Trophoblast cell (in vitro differentiated cells and primary cell): ENCODE measurements at regions not wholly inside any gene's neighbourhood (a gene's known extent, or its start where the extent isn't known, plus 50 kb on each side); places are given as distances from the start of the nearest gene placed in this dataset.

Source experiments
- DNase-seq, 2 donors: peaks; one replicate each; pipeline ENCODE4 v3.0.0-alpha.2; 2016
- H2AFZ ChIP-seq: 2 replicates; pipeline ENCODE4 v1.6.1; 2013; ENCODE audit warnings: low read length, moderate library complexity, mild to moderate bottlenecking; ENCODE audit not compliant: insufficient read depth, poor library complexity
- H2AK5ac ChIP-seq: 2 replicates; pipeline ENCODE4 v1.6.1; 2013; ENCODE audit warnings: mild to moderate bottlenecking, low read length
- H2BK120ac ChIP-seq: 2 replicates; pipeline ENCODE4 v1.6.1; 2013; ENCODE audit warnings: low read length, mild to moderate bottlenecking, moderate library complexity; ENCODE audit not compliant: insufficient read depth, poor library complexity
- H2BK12ac ChIP-seq: 2 replicates; pipeline ENCODE4 v1.6.1; 2013; ENCODE audit warnings: mild to moderate bottlenecking, low read length, moderate library complexity
- H2BK5ac ChIP-seq: 2 replicates; pipeline ENCODE4 v1.6.1; 2013; ENCODE audit warnings: low read length, low read depth, moderate library complexity, mild to moderate bottlenecking; ENCODE audit not compliant: poor library complexity
- H3K14ac ChIP-seq: 2 replicates; pipeline ENCODE4 v1.6.1; 2013; ENCODE audit warnings: mild to moderate bottlenecking, low read length
- H3K18ac ChIP-seq: 2 replicates; pipeline ENCODE4 v1.6.1; 2013; ENCODE audit warnings: mild to moderate bottlenecking, low read length
- H3K23ac ChIP-seq: 2 replicates; pipeline ENCODE4 v1.6.1; 2013; ENCODE audit warnings: low read length
- H3K27ac ChIP-seq: 2 replicates; pipeline ENCODE4 v1.5.1; 2013; ENCODE audit warnings: low read depth, mild to moderate bottlenecking, inconsistent platforms, low read length, moderate library complexity
- H3K27me3 ChIP-seq: 2 replicates; pipeline ENCODE4 v1.6.1; 2013; ENCODE audit warnings: inconsistent platforms, mild to moderate bottlenecking, low read length, moderate library complexity; ENCODE audit not compliant: insufficient read depth
- H3K36me3 ChIP-seq, 2 experiments: 1 replicate in 1 of 2; 2 replicates in 1 of 2; pipeline ENCODE4 v1.6.1; 2013; ENCODE audit warnings: low read length in 2 of 2, mild to moderate bottlenecking in 2 of 2, moderate library complexity in 1 of 2; ENCODE audit not compliant: insufficient read depth in 2 of 2, control insufficient read depth in 1 of 2
- H3K4ac ChIP-seq: 2 replicates; pipeline ENCODE4 v1.6.1; 2013; ENCODE audit warnings: low read depth, mild to moderate bottlenecking, low read length, moderate library complexity
- H3K4me1 ChIP-seq, 2 experiments: 1 replicate in 1 of 2; 2 replicates in 1 of 2; pipeline ENCODE4 v1.6.1; 2013; ENCODE audit warnings: low read length in 2 of 2, mild to moderate bottlenecking in 2 of 2, moderate library complexity in 1 of 2; ENCODE audit not compliant: insufficient read depth in 2 of 2, control insufficient read depth in 1 of 2
- H3K4me2 ChIP-seq: 2 replicates; pipeline ENCODE4 v1.6.1; 2013; ENCODE audit warnings: inconsistent platforms, mild to moderate bottlenecking, low read length, moderate library complexity
- H3K4me3 ChIP-seq: 2 replicates; pipeline ENCODE4 v1.5.1; 2013; ENCODE audit warnings: mild to moderate bottlenecking, low read depth, low read length, inconsistent platforms
- H3K79me1 ChIP-seq: one replicate; pipeline ENCODE4 v1.6.1; 2013; ENCODE audit warnings: low read length
- H3K79me2 ChIP-seq: 2 replicates; pipeline ENCODE4 v1.6.1; 2013; ENCODE audit warnings: low read length, mild to moderate bottlenecking; ENCODE audit not compliant: control insufficient read depth, insufficient read depth, poor library complexity
- H3K9ac ChIP-seq: 2 replicates; pipeline ENCODE4 v1.6.1; 2013; ENCODE audit warnings: mild to moderate bottlenecking, low read length
- H3K9me3 ChIP-seq: 2 replicates; pipeline ENCODE4 v1.6.1; 2013; ENCODE audit warnings: low read depth, mild to moderate bottlenecking, control low read depth, inconsistent platforms, low read length; ENCODE audit not compliant: insufficient read depth
- H4K12ac ChIP-seq: 2 replicates; pipeline ENCODE4 v1.6.1; 2013; ENCODE audit warnings: low read depth, mild to moderate bottlenecking, low read length, moderate library complexity
- H4K8ac ChIP-seq: 2 replicates; pipeline ENCODE4 v1.6.1; 2013; ENCODE audit warnings: low read depth, mild to moderate bottlenecking, low read length, moderate library complexity
- H4K91ac ChIP-seq: one replicate; pipeline ENCODE4 v1.6.1; 2013; ENCODE audit warnings: low read depth, mild to moderate bottlenecking, low read length, moderate library complexity
- WGBS: extraction: QIAGEN DNeasy Blood & Tissue Kit; methylation state at CpG from one replicate; pipeline ENCODE4 v1.1.7; 2013; ENCODE audit warnings: missing lambda C conversion rate; ENCODE audit not compliant: insufficient read length, insufficient coverage; ENCODE audit errors: extremely low coverage; 5-methylcytosine and 5-hydroxymethylcytosine counted together

- no peaks in the 10 kb centered on the region for H3K27me3 ChIP-seq
- H3K79me2 ChIP-seq, result no peaks in the 10 kb centered on the region
- no peak overlapping the region for H2BK5ac ChIP-seq
- H4K8ac ChIP-seq, result no peak overlapping the region
- H3K4ac ChIP-seq, result no peak overlapping the region
- H4K12ac ChIP-seq, result no peak overlapping the region
- H2AFZ ChIP-seq, result no peak overlapping the region
- no peaks in the 10 kb centered on the region for H3K79me1 ChIP-seq
- H2BK12ac ChIP-seq, result no peak overlapping the region
- H4K91ac ChIP-seq, result no peak overlapping the region
- H3K14ac ChIP-seq, result no peak overlapping the region
- no peaks in the 10 kb centered on the region for H3K4me1 ChIP-seq
- H3K27ac ChIP-seq, result no peak overlapping the region
- H3K4me3 ChIP-seq, result no peak overlapping the region
- H2AK5ac ChIP-seq, result no peak overlapping the region
- no peak overlapping the region for H2BK120ac ChIP-seq
- no peak overlapping the region for H3K23ac ChIP-seq
- H3K36me3 ChIP-seq, result no peaks in the 10 kb centered on the region
- no peak overlapping the region for H3K9ac ChIP-seq
- H3K9me3 ChIP-seq, result no peaks in the 10 kb centered on the region
- no peak overlapping the region for H3K18ac ChIP-seq
- DNase-seq, result no peak
- no CpG with 5 or more reads among the region's 1 CpG for WGBS
- no peak overlapping the region for H3K4me2 ChIP-seq
Observed at GRCh38 chr20:55173601-55174000, 698.2 kb downstream of the DOK5 start.

GRCh38 chr20:55172310-55173002 is 697.1 kb downstream of the DOK5 start:
- H3K23ac ChIP-seq, result no peak overlapping the region
- H3K27me3 ChIP-seq, result no peaks in the 10 kb centered on the region
- no peak overlapping the region for H4K8ac ChIP-seq
- no peak overlapping the region for H2AK5ac ChIP-seq
- H3K4me3 ChIP-seq, result no peak overlapping the region
- H3K36me3 ChIP-seq, result no peaks in the 10 kb centered on the region
- no peak overlapping the region for H2AFZ ChIP-seq
- no peak overlapping the region for H4K91ac ChIP-seq
- H3K4ac ChIP-seq, result no peak overlapping the region
- no peaks in the 10 kb centered on the region for H3K4me1 ChIP-seq
- H4K12ac ChIP-seq, result no peak overlapping the region
- no peaks in the 10 kb centered on the region for H3K79me1 ChIP-seq
- H3K14ac ChIP-seq, result no peak overlapping the region
- H3K18ac ChIP-seq, result no peak overlapping the region
- no peak overlapping the region for H2BK12ac ChIP-seq
- no peaks in the 10 kb centered on the region for H3K9me3 ChIP-seq
- H3K4me2 ChIP-seq, result no peak overlapping the region
- no peaks in the 10 kb centered on the region for H3K79me2 ChIP-seq
- H3K9ac ChIP-seq, result no peak overlapping the region
- H3K27ac ChIP-seq, result no peak overlapping the region
- no peak overlapping the region for H2BK120ac ChIP-seq
- DNase-seq, result no peak
- no peak overlapping the region for H2BK5ac ChIP-seq
- no CpG with 5 or more reads among the region's 4 CpGs for WGBS

GRCh38 chr20:55166063-55166462 is 690.7 kb downstream of the DOK5 start:
- Histone ChIP-seq H3K4ac (no peak overlapping the region), H3K4me1 (no peaks in the 10 kb centered on the region), H3K27me3 (no peaks in the 10 kb centered on the region), H2BK12ac (no peak overlapping the region), H3K79me1 (no peaks in the 10 kb centered on the region), H3K4me3 (no peak overlapping the region), H3K14ac (no peak overlapping the region), H3K9ac (no peak overlapping the region), H4K8ac (no peak overlapping the region), H3K79me2 (no peaks in the 10 kb centered on the region), H4K91ac (no peak overlapping the region), H2AK5ac (no peak overlapping the region), H2BK120ac (no peak overlapping the region), H3K23ac (no peak overlapping the region), H3K36me3 (no peaks in the 10 kb centered on the region), H2BK5ac (no peak overlapping the region), H3K27ac (no peak overlapping the region), H3K18ac (no peak overlapping the region), H3K4me2 (no peak overlapping the region), H2AFZ (no peak overlapping the region), H3K9me3 (no peaks in the 10 kb centered on the region), H4K12ac (no peak overlapping the region)
- DNase-seq, result no peak
- WGBS, result no CpG with 5 or more reads among the region's 2 CpGs

- no peak overlapping the region for H3K4me2 ChIP-seq
- H3K18ac ChIP-seq, result no peak overlapping the region
- no CpG with 5 or more reads among the region's 1 CpG for WGBS
- no peaks in the 10 kb centered on the region for H3K36me3 ChIP-seq
- H3K14ac ChIP-seq, result no peak overlapping the region
- H3K4ac ChIP-seq, result no peak overlapping the region
- no peaks in the 10 kb centered on the region for H3K4me1 ChIP-seq
- no peak overlapping the region for H3K23ac ChIP-seq
- no peak overlapping the region for H3K4me3 ChIP-seq
- no peak overlapping the region for H3K9ac ChIP-seq
- no peak overlapping the region for H2AK5ac ChIP-seq
- H3K79me2 ChIP-seq, result no peaks in the 10 kb centered on the region
- H2BK120ac ChIP-seq, result no peak overlapping the region
- no peak overlapping the region for H2AFZ ChIP-seq
- no peaks in the 10 kb centered on the region for H3K79me1 ChIP-seq
- H4K12ac ChIP-seq, result no peak overlapping the region
- DNase-seq, result no peak
- H4K91ac ChIP-seq, result no peak overlapping the region
- H4K8ac ChIP-seq, result no peak overlapping the region
- H3K9me3 ChIP-seq, result no peaks in the 10 kb centered on the region
- H2BK12ac ChIP-seq, result no peak overlapping the region
- H3K27ac ChIP-seq, result no peak overlapping the region
- no peaks in the 10 kb centered on the region for H3K27me3 ChIP-seq
- H2BK5ac ChIP-seq, result no peak overlapping the region
Observed at GRCh38 chr20:55160996-55161395, 685.6 kb downstream of the DOK5 start.
